ENCODE measurements at regions not wholly inside any gene's neighbourhood (a gene's known extent, or its start where the extent isn't known, plus 50 kb on each side); places are given as distances from the start of the nearest gene placed in this dataset.
"Not testable (repeated sequence)": the region's sequence is repeated elsewhere in the genome, so short reads cannot be mapped to it uniquely, and the experiment has no call there.

- H3K4me3 ChIP-seq; intact Hi-C loops (cut with DNase I); H3K27ac ChIP-seq; H3K9me3 ChIP-seq; H3K4me1 ChIP-seq; H3K36me3 ChIP-seq; H3K27me3 ChIP-seq; DNase-seq: not testable (repeated sequence)
- WGBS, 2 donors: no CpG with 5 or more reads among the region's 19 CpGs
Measured at GRCh38 chr21:6073993-6074705, 4447.2 kb upstream of the TPTE start.

DNA sequence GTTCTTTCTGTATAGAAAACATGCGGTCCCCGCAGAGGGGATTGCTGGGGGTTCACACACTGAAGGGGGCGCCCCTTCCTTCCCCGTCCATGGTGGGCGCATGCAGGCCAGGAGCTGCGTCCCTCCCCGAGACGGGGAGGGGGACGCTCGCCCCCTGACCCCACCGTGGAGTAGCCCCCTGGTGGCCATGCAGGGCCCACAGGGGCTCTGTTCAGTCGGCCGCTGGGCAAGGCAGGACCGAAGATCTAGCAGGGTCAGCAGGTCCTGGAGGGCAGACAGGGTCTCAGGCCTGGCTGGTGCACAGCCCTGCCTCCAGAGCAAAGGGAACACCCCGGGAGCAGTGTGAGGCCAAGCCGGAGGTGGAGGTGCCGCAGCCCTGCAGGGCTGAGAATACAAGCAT lies 4446.4 kb upstream of the TPTE start:
- intact Hi-C loops (cut with DNase I); H3K4me3 ChIP-seq; H3K36me3 ChIP-seq; H3K27ac ChIP-seq; DNase-seq; H3K27me3 ChIP-seq; H3K9me3 ChIP-seq; H3K4me1 ChIP-seq: not testable (repeated sequence)
- no CpG with 5 or more reads among the region's 17 CpGs for WGBS, 2 donors

DNA sequence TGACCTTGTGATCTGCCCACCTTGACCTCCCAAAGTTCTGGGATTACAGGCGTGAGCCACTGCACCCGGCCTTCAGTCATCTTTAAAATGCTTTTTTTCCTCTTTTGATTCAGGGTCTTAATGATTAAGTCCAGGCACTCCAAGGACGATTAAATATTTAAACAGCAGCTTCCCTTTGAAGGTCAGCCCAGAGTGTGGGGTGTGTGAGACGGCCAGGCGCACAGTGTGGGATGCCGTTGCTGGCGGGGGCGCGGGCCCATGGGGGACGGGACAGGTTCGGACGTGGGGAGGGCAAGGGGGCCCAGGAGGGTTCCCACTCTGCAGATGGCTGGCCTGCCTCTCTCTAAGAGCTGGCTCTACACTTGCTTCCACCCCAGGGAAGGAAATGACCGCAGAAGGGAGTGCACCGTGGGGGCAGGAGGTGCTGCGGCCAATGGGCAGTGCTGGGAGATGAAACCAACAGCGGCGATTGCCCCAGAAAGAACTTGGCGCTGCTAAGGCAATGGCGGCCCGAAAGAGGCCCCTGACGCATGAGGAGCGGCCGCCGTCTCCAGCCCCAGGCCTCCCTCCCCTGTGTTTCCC lies 4445.7 kb upstream of the TPTE start:
- intact Hi-C loops (cut with DNase I); H3K27ac ChIP-seq; H3K27me3 ChIP-seq; H3K4me3 ChIP-seq; H3K4me1 ChIP-seq; DNase-seq; H3K9me3 ChIP-seq; H3K36me3 ChIP-seq: not testable (repeated sequence)
- no CpG with 5 or more reads among the region's 24 CpGs for WGBS, 2 donors

DNA sequence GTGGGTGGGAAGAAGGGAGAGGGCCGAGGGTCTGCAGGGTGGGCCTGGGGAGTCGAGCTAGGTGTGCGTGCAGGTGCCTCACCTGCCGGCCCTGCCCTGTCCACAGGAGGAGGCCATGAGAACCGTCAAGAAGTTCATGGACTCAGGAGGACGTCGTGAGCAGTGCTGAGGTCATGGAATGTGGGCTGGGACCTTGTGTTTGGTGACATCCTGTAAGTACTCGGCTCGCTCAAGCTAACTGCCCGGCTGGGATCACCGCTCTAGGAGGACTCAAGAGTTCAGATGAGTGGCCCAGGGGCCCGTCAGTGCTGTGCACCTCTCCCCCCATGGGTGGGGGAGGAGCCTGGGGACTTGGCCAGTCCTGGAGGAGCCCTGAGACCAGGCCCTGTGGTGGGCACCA lies 4444.0 kb upstream of the TPTE start:
- H3K4me3 ChIP-seq; H3K27ac ChIP-seq; H3K27me3 ChIP-seq; H3K36me3 ChIP-seq; DNase-seq; intact Hi-C loops (cut with DNase I); H3K4me1 ChIP-seq; H3K9me3 ChIP-seq: not testable (repeated sequence)
- WGBS, 2 donors: no CpG with 5 or more reads among the region's 12 CpGs

DNA sequence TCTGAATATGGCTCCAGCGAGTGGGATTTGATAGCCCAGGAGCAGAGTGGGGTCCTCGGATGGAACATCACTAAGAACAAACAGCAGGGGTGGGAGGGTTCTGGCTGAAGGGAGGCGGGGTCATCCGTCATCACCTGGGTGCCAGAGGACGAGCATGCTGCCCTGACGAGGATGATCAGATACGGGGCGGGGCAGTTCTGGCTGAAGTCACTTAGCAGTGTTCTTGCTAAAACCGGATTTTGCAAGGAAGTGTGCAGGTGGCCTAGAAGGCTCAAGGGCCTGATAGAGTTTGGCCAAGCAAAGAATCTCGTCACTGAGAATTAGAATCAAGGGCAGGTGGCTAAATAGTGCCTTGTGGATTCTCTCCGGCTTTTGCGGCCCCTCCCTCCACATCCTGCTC lies 4442.5 kb upstream of the TPTE start:
- 40% methylated on average over 1 of the region's 12 CpGs; no CpG with 5 or more reads in 1 of the 2 donors for WGBS, 2 donors
- H3K4me1 ChIP-seq; H3K27me3 ChIP-seq; DNase-seq; intact Hi-C loops (cut with DNase I); H3K36me3 ChIP-seq; H3K9me3 ChIP-seq; H3K27ac ChIP-seq; H3K4me3 ChIP-seq: not testable (repeated sequence)

DNA sequence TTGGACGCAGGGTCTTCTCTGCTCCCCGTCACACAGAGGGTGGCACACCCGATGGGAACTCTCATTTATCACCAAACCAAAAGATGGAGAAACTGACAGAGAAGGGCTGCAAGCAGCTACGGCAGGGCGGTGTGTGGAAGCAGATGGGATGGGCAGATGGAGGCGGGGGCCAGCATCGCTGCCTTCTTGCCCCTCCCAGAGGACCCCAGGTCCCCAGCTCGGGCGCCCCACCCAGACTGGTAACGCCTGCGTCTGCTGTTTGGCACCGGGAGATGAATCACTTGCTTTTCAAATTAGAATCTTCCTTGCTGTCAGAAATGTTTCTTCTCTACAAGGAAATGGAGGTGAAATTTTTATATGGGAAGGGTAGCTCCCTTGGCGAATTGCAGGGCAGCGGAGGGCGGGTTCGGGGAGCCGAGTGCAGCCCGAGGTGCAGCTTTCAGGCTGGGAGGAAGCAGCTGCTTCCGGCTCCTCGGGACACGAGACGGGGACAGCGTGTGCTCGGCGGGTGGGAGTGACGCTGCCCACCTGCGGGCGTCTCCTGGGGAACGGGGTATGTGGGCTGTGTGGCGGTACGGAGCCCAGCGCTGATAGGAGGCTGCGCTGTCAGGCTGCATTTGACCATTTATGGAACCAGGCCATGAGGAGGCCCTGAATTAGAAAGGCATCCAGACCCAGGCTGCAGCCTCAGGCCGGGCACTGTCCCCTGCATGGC lies 4440.3 kb upstream of the TPTE start:
- H3K9me3 ChIP-seq; H3K27me3 ChIP-seq; H3K36me3 ChIP-seq; DNase-seq; H3K4me1 ChIP-seq; intact Hi-C loops (cut with DNase I); H3K27ac ChIP-seq; H3K4me3 ChIP-seq: not testable (repeated sequence)
- no CpG with 5 or more reads among the region's 34 CpGs for WGBS, 2 donors

DNA sequence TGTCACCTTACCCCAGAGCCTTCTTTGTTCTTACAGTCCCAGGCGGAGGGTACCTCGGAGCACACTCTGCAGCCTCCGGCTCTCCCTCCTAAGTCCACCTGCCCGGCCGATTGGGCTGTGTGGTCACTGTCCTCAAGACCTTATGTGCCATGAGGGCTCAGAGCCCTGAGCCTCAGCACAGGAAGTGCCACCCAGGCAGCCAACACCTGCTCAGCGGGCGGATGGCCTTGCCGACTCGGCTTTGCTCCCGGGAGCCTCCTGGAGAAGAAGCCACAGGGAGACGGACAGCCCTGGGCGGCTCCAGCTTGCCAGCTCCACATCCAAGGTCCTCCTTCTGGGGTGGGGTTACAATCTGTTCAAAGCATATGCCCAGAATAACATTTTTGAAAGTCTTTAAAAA lies 4439.2 kb upstream of the TPTE start:
- H3K4me1 ChIP-seq; H3K4me3 ChIP-seq; H3K27ac ChIP-seq; intact Hi-C loops (cut with DNase I); H3K27me3 ChIP-seq; DNase-seq; H3K9me3 ChIP-seq; H3K36me3 ChIP-seq: not testable (repeated sequence)
- WGBS, 2 donors: no CpG with 5 or more reads among the region's 12 CpGs

DNA sequence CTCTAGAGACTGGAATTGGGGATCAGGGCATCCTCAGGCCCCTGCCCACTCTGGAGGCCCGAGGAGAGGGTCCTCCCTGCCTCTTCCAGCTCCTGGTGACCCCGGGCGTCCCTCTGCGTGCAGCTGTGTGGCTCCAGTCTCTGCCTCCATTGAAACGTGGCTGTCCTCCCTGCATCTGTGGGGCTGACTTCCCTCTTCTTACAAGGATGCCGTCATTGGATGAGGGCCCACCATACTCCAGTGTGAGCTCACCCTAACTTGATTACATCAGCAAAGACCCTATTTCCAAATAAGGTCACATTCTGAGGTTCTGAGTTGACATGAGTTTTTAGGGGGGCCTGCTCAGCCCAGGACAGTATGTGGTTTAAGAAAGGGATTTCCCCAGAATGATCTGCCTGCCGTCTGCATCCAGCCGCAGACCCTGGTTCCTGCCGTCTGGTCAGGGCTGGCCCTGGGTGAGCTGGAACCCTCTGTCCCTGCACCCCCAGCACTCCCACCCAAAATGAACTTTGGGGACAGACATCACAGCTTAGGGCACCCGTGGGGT lies 4437.7 kb upstream of the TPTE start:
- WGBS, 2 donors: no CpG with 5 or more reads among the region's 10 CpGs
- intact Hi-C loops (cut with DNase I): not testable (repeated sequence)

DNA sequence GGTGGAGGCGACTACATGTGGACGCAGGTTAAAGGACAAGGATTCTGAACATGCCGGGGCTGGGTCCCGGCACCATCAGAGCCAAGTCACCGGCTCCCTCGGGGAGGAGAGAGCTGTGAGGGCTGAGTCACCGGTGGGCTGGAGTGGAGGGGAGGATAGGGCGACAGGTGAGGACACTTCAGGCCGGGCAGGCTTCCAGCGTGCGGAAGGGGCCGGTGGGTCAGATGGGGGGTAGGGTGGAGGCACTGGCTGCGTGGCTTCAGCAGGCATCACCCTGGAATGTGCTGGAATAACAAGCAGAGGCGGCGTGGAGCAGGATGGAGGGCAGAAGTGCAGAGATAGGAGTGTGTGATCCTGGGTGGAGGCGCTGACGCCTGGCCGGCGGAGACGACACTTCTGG lies 4435.3 kb upstream of the TPTE start:
- H3K4me3 ChIP-seq; intact Hi-C loops (cut with DNase I); H3K36me3 ChIP-seq; H3K27me3 ChIP-seq; H3K9me3 ChIP-seq; H3K27ac ChIP-seq; H3K4me1 ChIP-seq; DNase-seq: not testable (repeated sequence)
- WGBS, 2 donors: no CpG with 5 or more reads among the region's 20 CpGs

More for the DNA sequence above, 4437.7 kb upstream of the TPTE start:
- not testable (repeated sequence) for H3K4me3 ChIP-seq, H3K27ac ChIP-seq, H3K36me3 ChIP-seq, DNase-seq, H3K4me1 ChIP-seq, H3K9me3 ChIP-seq, H3K27me3 ChIP-seq

- H3K4me3 ChIP-seq; H3K36me3 ChIP-seq; H3K27me3 ChIP-seq; DNase-seq; H3K9me3 ChIP-seq; intact Hi-C loops (cut with DNase I); H3K27ac ChIP-seq; H3K4me1 ChIP-seq: not testable (repeated sequence)
- WGBS, 2 donors: no CpG with 5 or more reads among the region's 24 CpGs
Measured at GRCh38 chr21:6087579-6088178, 4433.7 kb upstream of the TPTE start.

GRCh38 chr21:6090286-6090908 lies 4431.0 kb upstream of the TPTE start:
- H3K36me3 ChIP-seq; H3K4me3 ChIP-seq; intact Hi-C loops (cut with DNase I); H3K27me3 ChIP-seq; H3K27ac ChIP-seq; H3K4me1 ChIP-seq; H3K9me3 ChIP-seq; DNase-seq: not testable (repeated sequence)
- WGBS, 2 donors: no CpG with 5 or more reads among the region's 24 CpGs

- H3K4me3 ChIP-seq; H3K36me3 ChIP-seq; H3K27me3 ChIP-seq; H3K9me3 ChIP-seq; H3K27ac ChIP-seq; DNase-seq; H3K4me1 ChIP-seq; intact Hi-C loops (cut with DNase I): not testable (repeated sequence)
- WGBS, 2 donors: no CpG with 5 or more reads among the region's 36 CpGs
Measured at GRCh38 chr21:6091335-6092027, 4429.9 kb upstream of the TPTE start.
